ENCODE measurements at regions not wholly inside any gene's neighbourhood (a gene's known extent, or its start where the extent isn't known, plus 50 kb on each side); places are given as distances from the start of the nearest gene placed in this dataset.

GRCh38 chr15:93420050-93420452 lies 331.0 kb upstream of the RGMA start:
- Histone ChIP-seq H4K20me1 (ENCODE audit: insufficient read depth, poor library complexity, severe bottlenecking) (no peaks in the 10 kb centered on the region), H3K36me3 (replicated peaks; ENCODE audit: insufficient read depth, low read depth) (no peaks in the 10 kb centered on the region), H3K4me2 (no peak overlapping the region), H3K79me2 (no peaks in the 10 kb centered on the region), H2AFZ (no peak overlapping the region), H3K27ac (no peak overlapping the region), H3K4me1 (ENCODE audit: insufficient read depth) (no peaks in the 10 kb centered on the region), H3K9me3 (ENCODE audit: low read depth) (no peaks in the 10 kb centered on the region), H3K4me3 (no peak overlapping the region), H3K9me2 (replicated peaks; ENCODE audit: insufficient read depth) (no peaks in the 10 kb centered on the region), H3K27me3 (no peaks in the 10 kb centered on the region)
- DNase-seq (ENCODE audit: low spot score): no peak
- TF ChIP-seq EZH2 (IDR thresholded peaks at IDR 0.05; ENCODE audit: borderline replicate concordance): no peak
- TF ChIP-seq CTCF (IDR thresholded peaks at IDR 0.05; ENCODE audit: poor library complexity): no peak
- no peak for TF ChIP-seq EZH2phosphoT487 (IDR thresholded peaks at IDR 0.05; ENCODE audit: low read depth, severe bottlenecking, unreplicated experiment)
- WGBS (ENCODE audit: low lambda C conversion rate, missing lambda C conversion rate): 80% methylated on average over 1 of the region's 1 CpG

GRCh38 chr15:93418566-93418965 lies 329.6 kb upstream of the RGMA start:
- Histone ChIP-seq H3K4me3 (no peak overlapping the region), H3K4me2 (no peak overlapping the region), H3K9me3 (ENCODE audit: low read depth) (no peaks in the 10 kb centered on the region), H4K20me1 (ENCODE audit: insufficient read depth, poor library complexity, severe bottlenecking) (no peaks in the 10 kb centered on the region), H3K36me3 (replicated peaks; ENCODE audit: insufficient read depth, low read depth) (no peaks in the 10 kb centered on the region), H2AFZ (no peak overlapping the region), H3K79me2 (no peaks in the 10 kb centered on the region), H3K4me1 (ENCODE audit: insufficient read depth) (no peaks in the 10 kb centered on the region), H3K27me3 (no peaks in the 10 kb centered on the region), H3K27ac (no peak overlapping the region), H3K9me2 (replicated peaks; ENCODE audit: insufficient read depth) (no peaks in the 10 kb centered on the region)
- 81% methylated on average over 6 of the region's 6 CpGs for WGBS (ENCODE audit: low lambda C conversion rate, missing lambda C conversion rate)
- DNase-seq (ENCODE audit: low spot score): no peak
- no peak for TF ChIP-seq EZH2phosphoT487 (IDR thresholded peaks at IDR 0.05; ENCODE audit: low read depth, severe bottlenecking, unreplicated experiment)
- TF ChIP-seq CTCF (IDR thresholded peaks at IDR 0.05; ENCODE audit: poor library complexity): no peak
- no peak for TF ChIP-seq EZH2 (IDR thresholded peaks at IDR 0.05; ENCODE audit: borderline replicate concordance)

GRCh38 chr15:93417631-93418030 lies 328.6 kb upstream of the RGMA start:
- H3K27me3 ChIP-seq: no peaks in the 10 kb centered on the region
- H3K4me1 ChIP-seq (ENCODE audit: insufficient read depth): no peaks in the 10 kb centered on the region
- H3K9me2 ChIP-seq (replicated peaks; ENCODE audit: insufficient read depth): no peaks in the 10 kb centered on the region
- no peaks in the 10 kb centered on the region for H3K79me2 ChIP-seq
- no peak overlapping the region for H3K4me2 ChIP-seq
- 52% methylated on average over 6 of the region's 6 CpGs for WGBS (ENCODE audit: low lambda C conversion rate, missing lambda C conversion rate)
- H2AFZ ChIP-seq: no peak overlapping the region
- no peaks in the 10 kb centered on the region for H4K20me1 ChIP-seq (ENCODE audit: insufficient read depth, poor library complexity, severe bottlenecking)
- no peaks in the 10 kb centered on the region for H3K36me3 ChIP-seq (replicated peaks; ENCODE audit: insufficient read depth, low read depth)
- no peak for DNase-seq (ENCODE audit: low spot score)
- H3K9me3 ChIP-seq (ENCODE audit: low read depth): no peaks in the 10 kb centered on the region
- no peak for TF ChIP-seq EZH2phosphoT487 (IDR thresholded peaks at IDR 0.05; ENCODE audit: low read depth, severe bottlenecking, unreplicated experiment)
- TF ChIP-seq CTCF (IDR thresholded peaks at IDR 0.05; ENCODE audit: poor library complexity): no peak
- no peak for TF ChIP-seq EZH2 (IDR thresholded peaks at IDR 0.05; ENCODE audit: borderline replicate concordance)
- H3K4me3 ChIP-seq: no peak overlapping the region
- no peak overlapping the region for H3K27ac ChIP-seq

- no peaks in the 10 kb centered on the region for H3K4me1 ChIP-seq (ENCODE audit: insufficient read depth)
- no peaks in the 10 kb centered on the region for H4K20me1 ChIP-seq (ENCODE audit: insufficient read depth, poor library complexity, severe bottlenecking)
- H3K4me2 ChIP-seq: no peak overlapping the region
- no peak for DNase-seq (ENCODE audit: low spot score)
- H3K9me3 ChIP-seq (ENCODE audit: low read depth): no peaks in the 10 kb centered on the region
- H2AFZ ChIP-seq: no peak overlapping the region
- WGBS (ENCODE audit: low lambda C conversion rate, missing lambda C conversion rate): 91% methylated on average over 6 of the region's 6 CpGs
- H3K36me3 ChIP-seq (replicated peaks; ENCODE audit: insufficient read depth, low read depth): no peaks in the 10 kb centered on the region
- H3K79me2 ChIP-seq: no peaks in the 10 kb centered on the region
- no peaks in the 10 kb centered on the region for H3K27me3 ChIP-seq
- TF ChIP-seq CTCF (IDR thresholded peaks at IDR 0.05; ENCODE audit: poor library complexity) (no peak), EZH2phosphoT487 (IDR thresholded peaks at IDR 0.05; ENCODE audit: low read depth, severe bottlenecking, unreplicated experiment) (no peak), EZH2 (IDR thresholded peaks at IDR 0.05; ENCODE audit: borderline replicate concordance) (no peak)
- no peaks in the 10 kb centered on the region for H3K9me2 ChIP-seq (replicated peaks; ENCODE audit: insufficient read depth)
- H3K27ac ChIP-seq: no peak overlapping the region
- no peak overlapping the region for H3K4me3 ChIP-seq
These were observed 328.1 kb upstream of the RGMA start for GRCh38 chr15:93417156-93417555.

Measured in hepatocyte (in vitro differentiated cells).